ENCODE measurements at regions not wholly inside any gene's neighbourhood (a gene's known extent, or its start where the extent isn't known, plus 50 kb on each side); places are given as distances from the start of the nearest gene placed in this dataset.

GRCh38 chr15:70526221-70526973 lies 237.0 kb downstream of the UACA start:
- Histone ChIP-seq H3K9me3 (ENCODE audit: control insufficient read depth, insufficient read depth, low read length) (no peaks in the 10 kb centered on the region), H3K9ac (ENCODE audit: low read depth, low read length) (no peak overlapping the region), H3K27me3 (ENCODE audit: control insufficient read depth, insufficient read depth, low read length) (peaks cover 62% of the 10 kb centered on the region), H3K4me1 (ENCODE audit: control insufficient read depth, insufficient read depth, low read length) (peaks cover 2% of the 10 kb centered on the region; the same call in 1 of the 2 replicates), H3K14ac (replicated peaks; ENCODE audit: low read depth, low read length) (no peak overlapping the region), H3K27ac (ENCODE audit: insufficient read depth, low read length) (no peak overlapping the region), H2AFZ (replicated peaks; ENCODE audit: low read length, poor library complexity) (peak overlapping the region; percentile 2), H3K18ac (ENCODE audit: low read depth, low read length) (no peak overlapping the region), H3K4me3 (ENCODE audit: insufficient read depth, low read depth, low read length) (no peak overlapping the region), H2BK5ac (ENCODE audit: low read depth, low read length, poor library complexity, severe bottlenecking) (no peak overlapping the region), H3K79me1 (ENCODE audit: low read depth in 1 of 2, low read length in 2 of 2) (no peaks in the 10 kb centered on the region), H2BK120ac (ENCODE audit: low read depth, low read length) (no peak overlapping the region), H4K5ac (ENCODE audit: low read depth, low read length) (no peak overlapping the region), H3K36me3 (ENCODE audit: control insufficient read depth, insufficient read depth, low read length) (no peaks in the 10 kb centered on the region), H3K9me1 (ENCODE audit: insufficient read depth, low read length) (peaks cover 4% of the 10 kb centered on the region; the same call in 1 of the 2 replicates), H2AK5ac (ENCODE audit: low read depth, low read length) (no peak overlapping the region), H3K56ac (ENCODE audit: extremely low read depth, insufficient read depth, low read length) (no peak overlapping the region), H3K4me2 (ENCODE audit: low read depth, low read length) (peak overlapping the region; percentile 84), H4K20me1 (ENCODE audit: insufficient read depth, low read length) (no peaks in the 10 kb centered on the region), H3K23ac (ENCODE audit: low read depth, low read length) (no peak overlapping the region; the same call in 1 of the 2 replicates), H2BK20ac (ENCODE audit: low read depth, low read length) (no peak overlapping the region), H4K8ac (ENCODE audit: low read depth in 2 of 2, low read length in 2 of 2) (no peak overlapping the region), H4K91ac (ENCODE audit: insufficient read depth, low read depth, low read length) (no peak overlapping the region), H2AK9ac (replicated peaks; ENCODE audit: low read depth, low read length, poor library complexity) (no peak overlapping the region), H2BK15ac (ENCODE audit: low read depth, low read length) (no peak overlapping the region), H3K4ac (ENCODE audit: low read depth, low read length) (no peak overlapping the region)
- CTCF ChIA-PET = interaction anchor here (1.0 kb wide), 1 partner anchor 12 kb away, joined by 3 read pairs; no protein-coding TSS in a partner anchor
- intact Hi-C loops (cut with micrococcal nuclease) (no loop called here), dilution Hi-C loops (cut with HindIII; ENCODE audit: low sequenced_read_pairs, unreplicated experiment) (no loop called here), in situ Hi-C loops (cut with MboI; ENCODE audit: low sequenced_read_pairs) (no loop called here)
- no CpG with 5 or more reads among the region's 12 CpGs for WGBS, 2 experiments (ENCODE audit: extremely low coverage in 2 of 2, insufficient read length in 1 of 2)
- no TSS peak for BruUV-seq (replicated peaks)
- POLR2A ChIA-PET (ENCODE audit: unreplicated experiment) = interaction anchor here (0.6 kb wide), 1 partner anchor 1431 kb away, joined by 3 read pairs; no protein-coding TSS in a partner anchor
- TF ChIP-seq POLR2A (IDR thresholded peaks at IDR 0.05; ENCODE audit: low read depth, low read length) (no peak), MAZ (IDR thresholded peaks at IDR 0.05; ENCODE audit: borderline replicate concordance, low read depth, low read length) (no peak), SMC3 (IDR thresholded peaks at IDR 0.05; ENCODE audit: low read depth, low read length) (no peak), ELK1 (IDR thresholded peaks at IDR 0.05; ENCODE audit: borderline replicate concordance, low read depth, low read length) (no peak), RAD21 (IDR thresholded peaks at IDR 0.05; ENCODE audit: low read length) (no peak), NFE2L2 (IDR thresholded peaks at IDR 0.05; ENCODE audit: low read depth, low read length) (no peak), FOS (IDR thresholded peaks at IDR 0.05; ENCODE audit: low read depth, low read length) (peak; percentile 50; the same call in 1 of the 2 replicates)
- peak; percentile 31 for DNase-seq
- ATAC-seq (ENCODE audit: low read depth) = peak; percentile 44
